ENCODE measurements at regions not wholly inside any gene's neighbourhood (a gene's known extent, or its start where the extent isn't known, plus 50 kb on each side); places are given as distances from the start of the nearest gene placed in this dataset.

GRCh38 chr4:166658585-166658984 is 575.7 kb downstream of the SPOCK3 start:
- no peak for DNase-seq (ENCODE audit: low read depth)
- no peak overlapping the region for H3K4me3 ChIP-seq (replicated peaks; ENCODE audit: low read depth, low read length)
- TF ChIP-seq CTCF (IDR thresholded peaks at IDR 0.05; ENCODE audit: low read length, missing control alignments) = no peak

- no peak overlapping the region for H3K4me3 ChIP-seq (replicated peaks; ENCODE audit: low read depth, low read length)
- no peak for TF ChIP-seq CTCF (IDR thresholded peaks at IDR 0.05; ENCODE audit: low read length, missing control alignments)
- DNase-seq (ENCODE audit: low read depth) = no peak
Observed at GRCh38 chr4:166662266-166662843, 571.9 kb downstream of the SPOCK3 start.

GRCh38 chr4:166670341-166670740 is 564.0 kb downstream of the SPOCK3 start:
- no peak for TF ChIP-seq CTCF (IDR thresholded peaks at IDR 0.05; ENCODE audit: low read length, missing control alignments)
- no peak for DNase-seq (ENCODE audit: low read depth)
- H3K4me3 ChIP-seq (replicated peaks; ENCODE audit: low read depth, low read length) = no peak overlapping the region

GRCh38 chr4:166673911-166674310 is 560.4 kb downstream of the SPOCK3 start:
- no peak for DNase-seq (ENCODE audit: low read depth)
- H3K4me3 ChIP-seq (replicated peaks; ENCODE audit: low read depth, low read length) = no peak overlapping the region
- TF ChIP-seq CTCF (IDR thresholded peaks at IDR 0.05; ENCODE audit: low read length, missing control alignments) = no peak

- H3K4me3 ChIP-seq (replicated peaks; ENCODE audit: low read depth, low read length) = no peak overlapping the region
- peak; percentile 85 for DNase-seq (ENCODE audit: low read depth)
- TF ChIP-seq CTCF (IDR thresholded peaks at IDR 0.05; ENCODE audit: low read length, missing control alignments) = no peak
Observed at GRCh38 chr4:166675411-166675810, 558.9 kb downstream of the SPOCK3 start.

- TF ChIP-seq CTCF (IDR thresholded peaks at IDR 0.05; ENCODE audit: low read length, missing control alignments) = no peak
- H3K4me3 ChIP-seq (replicated peaks; ENCODE audit: low read depth, low read length) = no peak overlapping the region
- no peak for DNase-seq (ENCODE audit: low read depth)
Observed at GRCh38 chr4:166680796-166681195, 553.5 kb downstream of the SPOCK3 start.

GRCh38 chr4:166682200-166682599 is 552.1 kb downstream of the SPOCK3 start:
- TF ChIP-seq CTCF (IDR thresholded peaks at IDR 0.05; ENCODE audit: low read length, missing control alignments) = no peak
- H3K4me3 ChIP-seq (replicated peaks; ENCODE audit: low read depth, low read length) = no peak overlapping the region
- DNase-seq (ENCODE audit: low read depth) = no peak
